ENCODE measurements at regions not wholly inside any gene's neighbourhood (a gene's known extent, or its start where the extent isn't known, plus 50 kb on each side); places are given as distances from the start of the nearest gene placed in this dataset.

- TF ChIP-seq CTCF (IDR thresholded peaks at IDR 0.05) (no peak), POLR2A (IDR thresholded peaks at IDR 0.05) (no peak)
These were observed 552.5 kb downstream of the FGF9 start for GRCh38 chr13:22223411-22223810.

Data from gastroesophageal sphincter (tissue), 3 donors.